ENCODE measurements at regions not wholly inside any gene's neighbourhood (a gene's known extent, or its start where the extent isn't known, plus 50 kb on each side); places are given as distances from the start of the nearest gene placed in this dataset.
"Not testable (repeated sequence)": the region's sequence is repeated elsewhere in the genome, so short reads cannot be mapped to it uniquely, and the experiment has no call there.

DNA sequence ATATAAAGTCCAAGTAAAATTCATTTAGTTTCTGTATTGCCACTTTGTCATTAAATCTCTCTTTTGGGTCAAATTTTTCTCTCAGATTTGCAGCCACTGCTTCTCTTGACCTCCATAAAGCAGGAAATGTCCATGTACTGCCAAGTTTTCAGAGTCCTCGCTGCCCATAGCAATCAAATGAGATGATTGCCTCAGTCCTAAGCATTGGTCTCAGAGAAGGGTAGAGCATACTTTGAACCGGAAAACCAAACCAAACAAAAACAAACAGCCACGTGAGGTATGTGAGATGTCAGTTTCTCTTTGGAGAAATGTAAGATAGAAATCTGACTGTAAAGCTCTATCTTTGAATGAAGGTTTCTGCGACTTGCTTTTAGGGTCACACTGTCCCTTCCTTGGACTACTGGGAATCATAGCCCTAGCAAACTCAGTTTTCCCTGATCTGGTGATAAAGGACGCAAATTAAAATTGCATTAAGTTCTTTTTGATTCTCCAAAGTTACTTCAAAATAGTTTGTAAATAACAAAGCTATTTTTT, 505.4 kb upstream of the CITED2 start:
- DNase-seq: no peak

DNA sequence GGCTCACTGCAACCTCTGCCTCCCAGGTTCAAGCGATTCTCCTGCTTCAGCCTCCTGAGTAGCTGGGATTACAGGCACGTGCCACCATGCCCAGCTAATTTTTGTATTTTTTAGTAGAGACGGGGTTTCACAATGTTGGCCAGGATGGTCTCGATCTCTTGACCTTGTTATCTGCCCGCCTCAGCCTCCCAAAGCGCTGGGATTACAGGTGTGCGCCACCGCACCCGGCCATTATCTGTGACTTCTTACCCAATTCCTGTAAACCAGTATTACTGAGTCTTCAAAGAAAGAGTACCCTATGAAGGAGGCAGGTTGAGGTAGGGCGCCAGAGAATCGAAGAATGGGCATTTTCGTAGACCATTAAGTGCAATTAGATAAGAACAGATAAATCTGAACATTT, 504.8 kb upstream of the CITED2 start:
- not testable (repeated sequence) for DNase-seq

DNA sequence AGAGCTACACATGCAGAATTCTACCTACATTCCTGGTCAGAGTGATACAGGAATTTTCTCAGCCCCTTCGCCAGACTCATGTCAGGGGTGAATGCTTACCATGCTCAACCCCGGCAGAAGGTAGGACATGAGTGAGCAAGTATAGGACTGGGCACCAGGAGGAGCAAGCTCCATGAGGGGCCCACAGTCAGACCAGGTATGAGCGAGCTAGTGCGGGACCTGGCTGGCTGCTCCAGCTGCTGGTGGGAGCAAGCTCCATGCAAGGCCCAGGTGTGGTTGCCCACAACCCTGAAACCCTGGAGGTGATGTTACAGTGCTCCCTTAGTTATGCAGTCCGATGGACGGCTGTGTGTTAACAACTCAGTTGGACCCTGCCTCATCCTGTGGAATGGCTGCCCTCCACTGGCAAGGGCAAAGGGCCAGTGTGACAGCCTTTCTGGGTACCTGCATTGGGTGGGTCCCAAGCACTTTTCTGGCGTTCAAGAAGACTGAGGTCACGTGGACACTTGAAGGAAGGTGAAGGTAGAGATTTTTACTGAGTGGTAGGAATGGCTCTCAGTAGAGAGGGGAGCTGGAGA, 503.5 kb upstream of the CITED2 start:
- DNase-seq: no peak

DNA sequence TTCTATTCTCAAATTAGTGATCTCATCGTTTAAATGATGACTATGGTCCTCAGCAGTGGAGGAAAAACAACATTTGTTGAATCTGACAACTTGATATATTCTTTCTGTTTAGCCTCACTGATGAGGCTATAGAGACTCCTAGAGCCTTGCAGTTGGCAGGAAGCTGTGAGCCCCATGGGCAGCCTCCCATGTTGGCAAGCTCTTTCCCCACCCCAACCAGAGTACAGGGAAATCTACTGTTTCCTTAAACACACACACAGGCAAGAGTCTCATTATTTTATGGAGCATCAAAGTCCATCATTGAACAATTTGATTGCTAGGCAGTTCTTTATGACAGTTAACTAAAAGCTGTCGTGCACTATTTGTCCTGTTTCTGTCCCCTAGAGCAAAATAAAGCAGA, 498.2 kb upstream of the CITED2 start:
- no peak for DNase-seq

DNA sequence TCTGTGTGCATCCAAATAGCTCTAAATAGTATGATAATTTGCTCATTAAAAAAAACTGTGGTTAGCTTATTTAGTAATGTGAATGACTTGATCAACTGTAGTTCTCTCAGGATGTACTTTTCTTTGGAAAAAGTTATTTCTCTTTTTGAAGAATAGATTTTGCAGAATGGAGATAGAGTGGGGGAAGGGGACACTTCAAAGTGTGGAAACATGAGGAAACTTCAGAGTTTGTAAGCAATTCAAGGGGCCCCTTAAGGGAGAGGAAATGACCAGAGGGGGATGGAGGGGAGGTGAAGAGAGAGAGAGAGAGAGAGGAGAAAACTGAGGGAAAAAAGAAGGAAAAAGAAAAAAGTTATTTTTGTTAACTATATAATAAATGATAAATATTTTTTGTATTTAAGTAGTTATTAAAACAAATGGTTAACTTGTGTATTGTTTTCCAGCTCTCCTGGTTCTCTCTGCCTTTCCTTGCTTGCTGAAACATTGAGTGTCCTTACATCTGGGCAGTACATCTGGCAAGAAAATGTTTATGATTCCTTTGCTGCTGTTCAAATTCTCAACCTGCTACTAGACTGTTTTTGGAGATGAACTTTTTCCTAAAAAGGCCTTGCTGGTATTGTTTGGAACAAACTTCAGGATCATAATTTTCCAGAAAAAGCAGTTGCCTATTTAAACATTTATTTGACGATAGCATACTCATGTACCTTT, 497.5 kb upstream of the CITED2 start:
- DNase-seq: no peak

DNA sequence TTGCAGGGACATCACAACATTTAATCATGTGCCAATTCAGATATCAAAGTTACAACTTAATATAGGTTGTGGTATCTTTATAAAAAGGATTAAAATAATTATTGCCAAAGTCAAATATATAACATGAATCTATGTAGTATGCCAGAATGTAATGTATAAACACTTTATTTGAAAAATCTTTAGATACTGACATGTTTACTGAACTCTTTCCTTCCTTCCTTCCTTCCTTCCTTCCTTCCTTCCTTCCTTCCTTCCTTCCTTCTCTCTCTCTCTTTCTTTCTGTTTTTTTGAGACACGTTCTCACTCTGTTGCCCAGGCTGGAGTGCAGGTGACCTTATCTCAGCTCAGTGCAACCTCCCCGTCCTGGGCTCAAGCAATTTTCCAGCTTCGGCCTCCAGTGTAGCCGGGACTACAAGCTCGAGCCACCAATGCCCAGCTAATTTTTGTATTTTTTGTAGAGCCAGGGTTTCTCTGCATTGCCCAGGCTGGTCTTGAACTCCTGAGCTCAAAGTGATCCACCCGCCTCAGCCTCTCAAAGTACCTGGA, 496.8 kb upstream of the CITED2 start:
- DNase-seq: no peak

DNA sequence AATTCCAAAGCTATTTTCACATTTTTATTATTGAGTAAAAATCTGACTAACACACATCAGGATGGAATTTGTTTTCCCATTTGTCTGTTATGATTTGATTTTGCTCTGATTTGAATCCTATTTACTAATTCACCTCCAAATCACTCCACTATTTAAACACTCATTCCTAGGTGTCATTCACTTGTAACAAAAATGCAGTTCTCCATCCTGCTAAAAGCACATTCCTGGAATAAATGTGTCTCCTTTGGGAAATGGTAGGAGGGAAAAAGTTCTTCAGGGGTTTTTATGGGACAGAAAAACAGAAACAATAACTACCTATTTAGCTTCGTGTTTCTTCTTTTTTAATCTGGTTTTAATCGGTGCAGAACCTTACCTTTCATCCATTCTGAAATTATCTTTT, 494.1 kb upstream of the CITED2 start:
- no peak for DNase-seq

DNA sequence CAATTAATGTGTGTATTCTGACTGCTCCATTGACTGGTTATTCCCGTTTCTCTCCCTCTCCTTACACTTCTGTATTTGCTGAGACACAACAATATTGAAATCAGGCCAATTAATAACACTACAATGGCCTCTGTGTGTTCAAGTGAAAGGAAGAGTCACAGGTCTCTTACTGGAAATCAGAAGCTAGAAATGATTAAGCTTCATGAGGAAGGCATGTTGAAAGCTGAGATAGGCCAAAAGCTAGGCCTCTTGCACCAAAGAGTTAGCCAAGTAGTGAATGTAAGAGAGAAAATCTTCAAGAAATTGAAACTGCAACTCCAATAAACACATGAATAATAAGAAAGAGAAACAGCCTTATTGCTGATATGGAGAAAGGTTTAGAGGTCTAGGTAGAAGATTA, 489.5 kb upstream of the CITED2 start:
- no peak for DNase-seq

DNA sequence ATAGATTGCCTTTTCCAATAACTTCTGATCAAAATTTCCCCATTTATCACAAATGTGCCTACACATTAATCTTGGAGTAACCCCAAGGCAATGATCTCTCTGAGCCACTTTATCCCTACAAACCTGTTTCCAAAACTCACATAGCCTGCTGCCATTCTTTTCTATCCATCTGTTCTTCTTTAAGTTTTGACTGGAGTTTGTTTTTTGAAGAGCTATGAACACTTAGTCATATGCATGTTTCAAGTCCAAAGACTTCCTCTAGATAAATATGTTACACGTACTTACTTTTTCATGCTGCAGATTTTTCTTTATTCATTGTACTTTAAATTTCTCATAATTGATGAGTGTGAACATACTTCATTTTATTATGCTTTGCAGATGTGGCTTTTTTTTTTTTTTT, 488.9 kb upstream of the CITED2 start:
- no peak for DNase-seq

DNA sequence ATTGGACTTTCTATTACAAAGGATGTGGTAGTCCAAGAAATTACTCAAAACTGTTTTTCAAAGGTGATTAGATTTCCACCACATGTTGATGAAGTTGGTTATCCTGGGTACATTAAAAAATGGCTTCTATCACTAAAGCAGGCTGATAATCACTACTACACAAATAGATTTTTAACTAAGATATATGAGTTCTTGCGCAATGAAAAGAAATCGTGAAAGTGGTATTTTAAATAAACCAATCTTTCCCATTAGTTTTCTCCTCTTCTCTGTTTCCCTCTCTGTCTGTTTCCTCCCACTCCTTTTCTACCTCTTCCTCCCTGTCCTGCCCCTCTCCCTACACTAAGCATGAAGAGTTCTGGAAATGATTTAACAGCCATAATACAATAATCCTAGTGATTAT, 487.9 kb upstream of the CITED2 start:
- no peak for DNase-seq

DNA sequence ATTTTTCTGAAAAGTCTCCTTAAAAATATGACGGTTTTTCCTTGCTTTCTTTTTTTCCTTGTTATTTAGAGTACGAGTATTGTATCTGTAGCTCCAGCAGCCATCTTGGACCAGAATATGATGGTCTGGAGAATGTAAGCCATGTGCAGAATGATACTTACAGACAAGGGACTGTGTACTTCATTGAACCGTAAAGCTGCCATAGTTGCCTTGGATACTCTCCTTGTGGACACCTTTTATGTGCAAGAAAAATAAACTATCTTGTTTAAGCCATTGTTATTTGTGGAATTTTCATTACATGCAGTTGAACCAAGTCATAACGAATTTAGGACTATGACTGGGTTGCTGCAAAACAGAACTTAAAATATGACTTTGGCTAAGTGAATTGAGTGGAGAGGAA, 485.8 kb upstream of the CITED2 start:
- DNase-seq: no peak

DNA sequence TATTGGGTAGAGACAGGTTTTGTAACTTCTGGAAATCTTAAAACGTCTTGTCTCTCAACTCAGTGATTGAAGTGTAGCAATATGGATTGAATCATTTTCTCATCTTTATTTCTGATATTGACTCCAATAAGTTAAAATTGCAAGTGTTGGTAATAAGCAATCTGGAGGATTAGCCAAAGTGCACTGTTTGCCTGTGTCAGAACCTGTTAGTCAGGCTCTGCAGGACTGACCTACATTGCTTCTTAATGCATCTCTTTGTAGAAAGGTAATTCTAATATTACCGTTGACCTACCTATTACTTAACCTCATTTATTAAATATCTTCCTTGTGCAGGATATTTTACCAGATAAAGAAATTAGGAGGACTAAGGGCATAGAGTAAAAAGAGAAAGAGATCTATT, 484.0 kb upstream of the CITED2 start:
- DNase-seq: no peak

DNA sequence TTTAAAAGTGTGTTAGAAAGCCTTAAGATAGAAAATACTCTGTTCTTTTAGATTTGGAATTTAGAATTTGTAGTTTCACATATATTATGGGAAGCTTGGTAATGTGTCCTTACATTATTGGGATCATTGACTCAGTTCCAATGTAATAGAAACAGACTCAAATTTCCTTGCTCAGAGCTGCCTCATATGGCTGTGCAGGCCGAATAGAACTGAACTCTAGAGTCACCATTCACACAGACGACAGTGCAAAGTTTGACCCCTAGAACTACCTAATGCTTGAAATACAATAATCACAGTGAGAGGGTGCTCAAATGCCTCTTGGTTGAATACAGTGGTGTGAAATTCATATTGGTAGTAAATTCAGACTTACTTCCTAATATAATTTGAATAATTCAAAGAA, 482.7 kb upstream of the CITED2 start:
- no peak for DNase-seq

DNA sequence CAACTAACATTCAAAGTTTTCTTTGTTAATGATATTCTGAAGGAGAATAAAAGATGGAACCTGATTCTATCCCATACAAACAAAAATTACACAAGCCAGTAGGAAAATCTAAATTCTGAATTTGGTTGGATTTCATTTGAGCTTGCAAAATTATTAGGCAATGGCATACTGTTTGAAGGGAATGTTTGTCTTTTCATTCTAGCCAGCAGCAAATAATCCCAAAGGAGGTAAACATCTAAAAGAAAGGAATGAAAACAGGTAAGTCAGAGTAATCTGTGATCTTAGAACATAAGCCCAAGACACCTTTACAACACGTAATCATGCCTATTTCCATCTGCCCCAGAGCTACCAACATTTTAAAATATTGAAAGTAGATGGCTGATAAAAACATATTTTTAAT, 482.1 kb upstream of the CITED2 start:
- DNase-seq: no peak

DNA sequence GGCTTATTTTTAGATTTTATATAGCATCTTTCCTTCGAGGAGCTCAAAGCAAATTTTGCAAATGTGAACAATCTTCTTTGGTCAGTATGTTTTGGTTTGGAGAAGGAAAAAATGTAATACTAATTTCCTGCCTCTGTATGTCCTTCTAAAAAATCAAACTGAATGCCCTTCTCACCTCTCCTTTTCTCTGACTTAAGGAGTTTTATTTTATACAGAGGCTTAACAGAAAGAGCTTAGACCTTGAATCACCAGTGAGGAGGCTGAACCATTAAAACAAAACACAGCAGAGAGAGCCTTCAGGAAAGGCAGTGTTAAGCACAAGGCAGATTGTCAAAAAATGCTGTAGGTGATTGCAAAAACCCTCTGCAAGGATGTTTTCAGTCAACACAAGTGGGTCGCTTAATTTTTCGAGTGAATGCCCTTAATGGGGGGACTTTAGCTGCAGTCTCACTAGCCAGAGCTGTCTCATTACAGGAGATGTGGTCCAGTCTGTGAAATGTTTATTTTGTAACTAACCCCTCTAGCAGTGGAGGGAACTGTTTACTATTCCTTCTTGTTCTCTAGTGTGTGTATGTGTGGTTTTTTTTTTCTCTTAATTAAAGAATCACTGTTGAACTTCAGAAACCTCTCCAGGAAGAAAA, 481.3 kb upstream of the CITED2 start:
- no peak for DNase-seq

DNA sequence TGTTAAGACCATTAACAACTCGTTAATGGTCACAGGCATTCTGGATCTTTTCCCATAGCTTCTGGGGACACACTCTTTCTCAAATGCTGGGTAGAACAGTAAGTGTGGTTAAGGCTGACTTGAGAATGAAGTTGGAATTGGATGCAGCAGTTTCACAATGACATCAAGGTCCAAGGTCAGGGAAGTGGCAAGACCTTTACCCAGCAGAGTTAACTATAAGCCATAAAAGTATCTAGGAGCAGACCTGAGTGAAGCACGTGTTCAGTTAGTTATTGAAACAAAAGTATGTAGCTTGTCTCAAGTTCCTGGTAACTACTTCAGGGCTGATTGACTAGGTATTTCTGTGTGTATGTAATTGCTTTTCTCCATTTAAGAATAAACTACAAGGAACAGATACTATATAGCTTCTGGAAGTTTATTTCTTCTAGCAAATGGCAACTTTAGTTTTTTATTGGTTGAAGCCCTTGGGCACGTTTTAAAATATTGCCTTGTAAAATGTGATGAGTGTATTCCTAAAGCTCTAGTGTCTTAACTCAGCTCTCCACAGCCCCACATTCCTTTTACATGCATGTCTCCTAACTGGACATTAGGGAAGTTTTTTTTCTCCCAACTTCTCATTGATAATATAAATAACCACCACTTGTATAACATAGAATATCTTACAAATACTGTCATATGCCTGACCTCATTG, 479.0 kb upstream of the CITED2 start:
- DNase-seq: no peak

DNA sequence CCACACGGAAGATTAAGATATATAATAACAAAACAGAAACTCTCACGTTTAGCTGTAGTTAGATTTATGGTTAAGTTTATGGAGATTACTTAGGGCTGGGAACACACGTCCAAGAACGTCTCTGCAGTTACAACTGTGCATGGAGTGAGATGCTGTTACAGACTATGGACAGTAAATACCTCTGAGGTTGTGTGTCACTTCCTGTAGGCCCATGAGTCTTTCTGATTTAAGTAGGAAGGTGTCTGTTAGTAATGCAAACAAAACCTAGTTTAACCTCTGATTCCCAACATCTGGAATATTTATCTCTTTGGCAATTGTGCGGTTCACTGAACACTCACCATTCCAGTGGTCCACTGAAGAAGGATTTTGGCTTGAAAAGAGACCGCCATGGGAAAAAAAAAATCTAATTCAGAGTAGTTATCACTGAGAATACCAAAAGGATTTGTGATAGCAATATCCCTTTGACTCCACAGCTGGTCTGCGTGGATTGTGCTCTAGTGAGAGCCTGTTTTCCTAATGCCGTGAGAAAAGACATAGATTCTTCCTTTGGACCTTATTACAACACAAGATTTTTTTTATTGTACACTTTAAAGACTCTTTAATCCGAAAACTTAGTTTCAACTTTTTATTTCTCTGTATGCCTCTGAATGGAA, 478.2 kb upstream of the CITED2 start:
- DNase-seq: no peak

DNA sequence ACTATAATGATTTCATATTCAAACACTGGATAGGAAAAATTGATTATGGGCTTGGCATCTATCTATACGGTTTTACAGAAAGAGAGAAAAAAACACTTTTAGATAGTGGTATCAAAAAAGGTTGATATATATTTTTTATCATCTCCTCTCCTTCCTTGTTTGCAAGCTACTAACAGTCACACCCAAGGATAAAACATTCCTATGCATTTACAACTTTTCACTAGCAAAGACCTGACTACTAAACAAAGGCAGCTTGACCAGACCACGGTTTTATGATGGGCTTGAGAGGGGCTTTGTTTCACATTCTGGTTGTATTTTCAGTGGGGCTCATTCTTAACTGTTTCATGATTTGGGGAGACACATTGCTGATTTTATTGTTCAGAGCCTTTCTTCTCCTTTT, 477.6 kb upstream of the CITED2 start:
- no peak for DNase-seq

DNA sequence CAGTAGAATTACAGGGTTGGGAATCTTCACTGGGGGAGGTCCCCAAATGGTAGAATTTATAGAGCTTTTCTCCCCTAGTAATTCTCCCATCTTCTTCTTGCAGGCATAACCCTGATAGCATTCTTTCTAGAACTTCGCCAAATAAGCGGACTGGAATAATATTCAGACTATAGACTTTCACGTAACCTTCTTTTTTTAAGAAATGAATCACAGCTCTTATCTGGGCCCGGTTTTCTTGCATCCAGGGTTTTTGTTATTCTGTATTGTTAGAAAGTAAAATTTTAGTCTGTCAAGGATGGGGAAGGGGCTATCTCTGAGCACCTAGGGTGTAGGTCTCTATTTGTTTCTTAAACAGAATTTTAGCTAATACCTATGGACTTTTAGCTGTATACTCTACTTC, 476.8 kb upstream of the CITED2 start:
- DNase-seq: no peak

DNA sequence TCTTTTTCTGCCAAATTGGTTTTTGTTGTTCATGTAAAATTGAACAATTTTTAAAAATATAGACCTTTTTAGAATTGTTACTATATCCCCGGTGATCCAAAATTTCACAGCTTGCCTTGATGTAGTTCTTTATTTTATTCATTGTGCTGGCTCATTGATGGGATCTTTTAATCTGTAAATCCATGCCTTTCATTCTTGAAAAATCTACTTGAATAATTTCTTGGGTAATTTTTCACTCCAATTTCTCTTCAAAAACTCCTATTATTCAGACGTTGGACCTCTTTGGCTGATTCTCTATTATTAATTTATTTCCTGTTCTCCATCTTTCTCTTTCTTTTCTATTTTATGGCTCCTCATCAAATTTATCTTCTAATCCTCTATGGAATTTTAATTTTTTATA, 476.1 kb upstream of the CITED2 start:
- no peak for DNase-seq

DNA sequence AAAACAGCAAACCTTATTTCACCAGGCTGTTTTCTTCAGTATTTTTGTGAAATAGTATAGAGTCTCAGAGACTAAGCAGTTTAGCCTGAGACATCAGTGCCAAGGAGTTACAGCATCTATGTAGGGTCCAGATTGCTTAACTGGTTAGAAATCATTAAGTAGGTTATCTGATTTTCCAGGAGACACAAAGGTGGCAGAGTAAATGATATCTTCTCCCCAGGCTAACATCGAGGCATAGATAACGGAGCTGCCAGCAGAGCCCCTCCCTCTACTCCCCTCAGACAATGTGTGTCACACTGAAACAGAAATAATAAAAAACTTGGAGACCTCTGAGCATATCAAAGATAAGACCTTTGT, 473.0 kb upstream of the CITED2 start:
- DNase-seq: no peak

DNA sequence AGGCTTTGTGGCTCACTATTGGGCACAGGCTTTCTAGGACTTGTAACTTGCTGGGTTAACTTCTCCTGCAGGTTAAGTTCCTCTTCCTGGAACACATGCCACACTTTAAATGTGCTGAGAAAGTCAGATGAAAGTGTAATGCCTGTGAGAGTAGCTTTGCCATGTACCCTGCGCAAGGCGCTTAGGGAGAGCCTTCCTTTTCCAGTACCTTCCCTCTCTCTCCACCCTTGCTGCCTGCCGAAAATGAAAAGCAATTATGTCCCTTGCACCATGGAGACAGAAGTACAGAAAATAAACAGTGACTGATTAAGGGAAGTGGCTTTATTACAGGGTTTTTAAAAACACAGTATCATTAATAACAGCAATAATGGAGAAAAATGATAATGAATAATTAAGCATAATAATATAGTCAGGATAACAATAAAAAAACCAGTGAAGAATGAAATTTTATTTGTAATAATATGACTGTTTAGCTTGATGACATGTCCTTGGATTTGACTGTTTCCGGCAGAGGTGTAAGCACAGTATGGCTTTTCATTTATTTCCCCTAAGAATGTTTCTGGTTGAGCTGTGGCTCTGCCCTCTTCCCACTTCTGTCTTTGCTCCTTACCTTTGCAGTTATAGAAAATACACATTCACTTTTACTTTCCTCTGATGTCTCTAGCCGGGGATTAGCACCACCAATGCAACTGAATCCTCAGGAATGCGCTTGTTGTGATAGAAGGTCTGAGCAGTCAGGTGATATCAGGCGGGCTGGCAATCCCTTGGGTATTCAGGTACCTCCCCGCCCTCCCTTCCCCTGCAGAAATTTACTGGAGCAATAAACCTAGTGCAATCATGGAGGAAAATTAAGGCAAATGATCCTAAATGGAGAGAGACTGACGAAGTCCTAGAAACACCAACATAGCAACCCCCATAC, 472.3 kb upstream of the CITED2 start:
- no peak for DNase-seq
